WTC11 (cell line): ENCODE measurements at regions not wholly inside any gene's neighbourhood (a gene's known extent, or its start where the extent isn't known, plus 50 kb on each side); places are given as distances from the start of the nearest gene placed in this dataset.

Experiments
- ATAC-seq: fragments of 200-7000 bp; cut with Tn5 transposase; 2 replicates; pipeline ENCODE4 v1.10.0; 2021; ENCODE audit warnings: mild to moderate bottlenecking, moderate library complexity
- CTCF ChIA-PET: fragments of 300-600 bp; sonication (Branson Sonifier 250); formaldehyde crosslinking; loops from one replicate; lab custom pipeline; 2021; ENCODE audit warnings: antibody characterized with exemption; lab: Charles Lee
- POLR2A ChIA-PET: fragments of 350-600 bp; sonication (Branson Sonifier 250); formaldehyde crosslinking; loops from one replicate; lab custom pipeline; 2021; ENCODE audit warnings: antibody characterized with exemption; lab: Charles Lee
- DNase-seq: peaks from one replicate; pipeline ENCODE4 v3.0.0; 2021; ENCODE audit warnings: low spot score
- H3K27ac Mint-ChIP-seq: 2 replicates; pipeline ENCODE4 v1.8.0; 2021; ENCODE audit warnings: mixed read lengths
- H3K27me3 Mint-ChIP-seq: 2 replicates; pipeline ENCODE4 v1.8.0; 2021; ENCODE audit warnings: low read depth, mild to moderate bottlenecking, moderate library complexity, mixed read lengths
- H3K36me3 Mint-ChIP-seq: 2 replicates; pipeline ENCODE4 v1.8.0; 2021; ENCODE audit warnings: mixed read lengths
- H3K4me1 Mint-ChIP-seq: 2 replicates; pipeline ENCODE4 v1.8.0; 2022; ENCODE audit warnings: mixed read lengths
- H3K4me3 Mint-ChIP-seq: 2 replicates; pipeline ENCODE4 v1.8.0; 2021; ENCODE audit warnings: mild to moderate bottlenecking, moderate library complexity, mixed read lengths
- H3K9me3 Mint-ChIP-seq: 2 replicates; pipeline ENCODE4 v1.8.0; 2021; ENCODE audit warnings: mixed read lengths
- AR ChIP-seq: fragments of 250-450 bp; sonication (Bioruptor Pico); IDR thresholded peaks from 2 replicates; pipeline ENCODE4 v1.9.0; 2021; ENCODE audit warnings: mild to moderate bottlenecking
- ARID4B ChIP-seq: sonication (generic); formaldehyde crosslinking; IDR thresholded peaks from 2 replicates; pipeline ENCODE4 v1.8.0; 2023; ENCODE audit warnings: missing genetic modification reagents, mild to moderate bottlenecking, borderline replicate concordance
- ATF1 ChIP-seq: sonication (generic); formaldehyde crosslinking; IDR thresholded peaks from 2 replicates; pipeline ENCODE4 v1.8.1; 2023; ENCODE audit warnings: mild to moderate bottlenecking, moderate library complexity, missing genetic modification reagents
- ATF3 ChIP-seq: sonication (generic); formaldehyde crosslinking; conservative IDR thresholded peaks from 2 replicates; pipeline ENCODE4 v1.8.1; 2022; ENCODE audit warnings: mild to moderate bottlenecking, missing genetic modification reagents
- E2F4 ChIP-seq: sonication (generic); formaldehyde crosslinking; IDR thresholded peaks from 2 replicates; pipeline ENCODE4 v1.8.1; 2022; ENCODE audit warnings: low read depth, mild to moderate bottlenecking, moderate library complexity, missing genetic modification reagents, borderline replicate concordance
- EMX1 ChIP-seq: fragments of 250-450 bp; sonication (Bioruptor Pico); IDR thresholded peaks from 2 replicates; pipeline ENCODE4 v1.8.0; 2021; ENCODE audit warnings: mild to moderate bottlenecking
- ERG ChIP-seq: fragments of 250-450 bp; sonication (Bioruptor Pico); IDR thresholded peaks from 2 replicates; pipeline ENCODE4 v1.8.0; 2021; ENCODE audit warnings: mild to moderate bottlenecking
- FOXK1 ChIP-seq: sonication (generic); formaldehyde crosslinking; IDR thresholded peaks from 2 replicates; pipeline ENCODE4 v1.8.0; 2022; ENCODE audit warnings: mild to moderate bottlenecking, moderate library complexity, missing genetic modification reagents
- IRF1 ChIP-seq: sonication (generic); formaldehyde crosslinking; IDR thresholded peaks from 2 replicates; pipeline ENCODE4 v1.8.0; 2023; ENCODE audit warnings: missing genetic modification reagents
- JAZF1 ChIP-seq: fragments of 250-450 bp; sonication (Bioruptor Pico); IDR thresholded peaks from 2 replicates; pipeline ENCODE4 v1.9.0; 2021; ENCODE audit warnings: moderate library complexity, mild to moderate bottlenecking, inconsistent platforms
- JUN ChIP-seq: sonication (generic); formaldehyde crosslinking; IDR thresholded peaks from 2 replicates; pipeline ENCODE4 v1.8.0; 2023; ENCODE audit warnings: mild to moderate bottlenecking, missing genetic modification reagents
- MLX ChIP-seq: sonication (generic); formaldehyde crosslinking; IDR thresholded peaks from 2 replicates; pipeline ENCODE4 v1.8.1; 2023; ENCODE audit warnings: mild to moderate bottlenecking, missing genetic modification reagents, moderate library complexity
- PRDM15 ChIP-seq: sonication (generic); formaldehyde crosslinking; IDR thresholded peaks from 2 replicates; pipeline ENCODE4 v1.8.0; 2022; ENCODE audit warnings: missing genetic modification reagents
- SMAD3 ChIP-seq: sonication (generic); formaldehyde crosslinking; IDR thresholded peaks from 2 replicates; pipeline ENCODE4 v1.8.0; 2022; ENCODE audit warnings: missing genetic modification reagents, mild to moderate bottlenecking, borderline replicate concordance
- SOX15 ChIP-seq: fragments of 250-450 bp; sonication (Bioruptor Pico); IDR thresholded peaks from 2 replicates; pipeline ENCODE4 v1.9.0; 2021; ENCODE audit warnings: mild to moderate bottlenecking
- TEAD4 ChIP-seq: sonication (generic); formaldehyde crosslinking; IDR thresholded peaks from 2 replicates; pipeline ENCODE4 v1.8.0; 2022; ENCODE audit warnings: mild to moderate bottlenecking, missing genetic modification reagents
- USF1 ChIP-seq: sonication (generic); formaldehyde crosslinking; IDR thresholded peaks from 2 replicates; pipeline ENCODE4 v1.8.0; 2022; ENCODE audit warnings: mild to moderate bottlenecking, missing genetic modification reagents
- ZNF121 ChIP-seq: sonication (generic); formaldehyde crosslinking; IDR thresholded peaks from 2 replicates; pipeline ENCODE4 v1.8.0; 2023; ENCODE audit warnings: missing genetic modification reagents
- ZNF396 ChIP-seq: fragments of 250-450 bp; sonication (Bioruptor Pico); IDR thresholded peaks from 2 replicates; pipeline ENCODE4 v1.8.0; 2021; ENCODE audit warnings: mild to moderate bottlenecking, moderate library complexity, borderline replicate concordance

GRCh38 chr20:56875052-56875659, 246.1 kb downstream of the TFAP2C start (continued):
- TF ChIP-seq ARID4B (CRISPR knock-in tag) (no peak), SMAD3 (CRISPR knock-in tag) (no peak), ZNF396 (no peak), EMX1 (CRISPR knock-in tag) (no peak), ATF1 (no peak)

GRCh38 chr20:56875803-56876202, 246.7 kb downstream of the TFAP2C start:
- peaks cover 7% of the 10 kb centered on the region; the same call in 1 of the 2 replicates for H3K9me3 Mint-ChIP-seq
- no peak for DNase-seq
- ChIA-PET POLR2A (no interaction called here), CTCF (interaction anchor here (1.6 to 2.0 kb wide), 2 partner anchors 98 to 185 kb away, joined by 5 to 16 read pairs; no protein-coding TSS in a partner anchor)
- H3K4me1 Mint-ChIP-seq: peaks cover 23% of the 10 kb centered on the region
- H3K27ac Mint-ChIP-seq: no peak overlapping the region
- ATAC-seq: no peak
- peaks cover 6% of the 10 kb centered on the region for H3K27me3 Mint-ChIP-seq
- H3K4me3 Mint-ChIP-seq: no peak overlapping the region
- H3K36me3 Mint-ChIP-seq: no peaks in the 10 kb centered on the region
- TF ChIP-seq PRDM15 (no peak), FOXK1 (CRISPR knock-in tag) (no peak), MLX (CRISPR knock-in tag) (no peak), ATF3 (no peak), USF1 (no peak), AR (CRISPR knock-in tag) (no peak), ERG (CRISPR knock-in tag) (no peak), JUN (no peak), SOX15 (CRISPR knock-in tag) (no peak), EMX1 (CRISPR knock-in tag) (no peak), SMAD3 (CRISPR knock-in tag) (no peak), TEAD4 (CRISPR knock-in tag) (no peak), IRF1 (CRISPR knock-in tag) (no peak), JAZF1 (no peak), ZNF121 (CRISPR knock-in tag) (no peak), E2F4 (CRISPR knock-in tag) (no peak)
